GM12878 (cell line): ENCODE measurements at regions not wholly inside any gene's neighbourhood (a gene's known extent, or its start where the extent isn't known, plus 50 kb on each side); places are given as distances from the start of the nearest gene placed in this dataset.

Source experiments
- ATAC-seq: fragments of 200-7000 bp; cut with Tn5 transposase; 3 replicates; pipeline ENCODE4 v1.9.1; 2020; ENCODE audit warnings: mild to moderate bottlenecking, moderate library complexity
- BruUV-seq: library from RNA; stranded (reverse); fragments of 400-500 nt; replicated peaks from 2 replicates; lab custom pipeline; 2021; lab: Mats Ljungman, UMichigan
- CTCF ChIA-PET: fragments of 300-600 bp; sonication (Branson Sonifier 250); formaldehyde crosslinking; extraction: SDS; loops from one replicate; lab custom pipeline; 2021; ENCODE audit warnings: inconsistent platforms; lab: Yijun Ruan, JAX
- POLR2A ChIA-PET: fragments of 350-600 bp; formaldehyde crosslinking; extraction: SDS; loops from one replicate; lab custom pipeline; 2021; ENCODE audit warnings: inconsistent platforms; lab: Charles Lee
- RAD21 ChIA-PET: fragments of 300-600 bp; sonication (Branson Sonifier 250); formaldehyde crosslinking; loops from one replicate; lab custom pipeline; 2023; ENCODE audit warnings: antibody characterized with exemption; ENCODE audit not compliant: unreplicated experiment; lab: Charles Lee
- SMC1A ChIA-PET: fragments of 300-600 bp; sonication (Branson Sonifier 250); formaldehyde crosslinking; loops from one replicate; lab custom pipeline; 2023; ENCODE audit not compliant: unreplicated experiment, uncharacterized antibody; lab: Charles Lee
- DNase-seq: peaks from one replicate; pipeline ENCODE4 v3.0.0-alpha.2; 2011; ENCODE audit warnings: low read depth, low spot score
- FAIRE-seq: peaks from 3 replicates; lab custom pipeline; 2011; peaks lifted over from hg19 to GRCh38; lab: Jason Lieb, UNC
- H2AFZ ChIP-seq: 2 replicates; pipeline ENCODE4 v1.6.0; 2011; ENCODE audit warnings: low read depth, low read length, control low read depth; ENCODE audit not compliant: control insufficient read depth
- H3K27ac ChIP-seq: 2 replicates; pipeline ENCODE4 v1.5.1; 2011; ENCODE audit warnings: control low read depth; ENCODE audit not compliant: control insufficient read depth, insufficient read depth
- H3K27me3 ChIP-seq, 2 experiments: replicated peaks in 1 of 2; 2 replicates each; pipeline versions ENCODE4 v1.6.0 to v1.6.1; 2011; ENCODE audit warnings: low read length in 1 of 2; ENCODE audit not compliant: control insufficient read depth in 2 of 2, insufficient read depth in 2 of 2
- H3K36me3 ChIP-seq, 2 experiments: 2 replicates each; pipeline ENCODE4 v1.5.1; 2011; ENCODE audit warnings: low read length in 1 of 2; ENCODE audit not compliant: control insufficient read depth in 2 of 2, insufficient read depth in 2 of 2
- H3K4me1 ChIP-seq: 2 replicates; pipeline ENCODE4 v1.6.1; 2011; ENCODE audit warnings: mild to moderate bottlenecking, low read length, moderate library complexity, mixed read lengths; ENCODE audit not compliant: control insufficient read depth, insufficient read depth
- H3K4me2 ChIP-seq: 2 replicates; pipeline ENCODE4 v1.6.0; 2011; ENCODE audit warnings: control low read depth; ENCODE audit not compliant: control insufficient read depth, insufficient read depth
- H3K4me3 ChIP-seq: fragments of 200-600 bp; sonication (generic); 2 replicates; pipeline ENCODE4 v1.5.1; 2016
- H3K79me2 ChIP-seq: 2 replicates; pipeline ENCODE4 v1.6.0; 2011; ENCODE audit warnings: low read length; ENCODE audit not compliant: control insufficient read depth, insufficient read depth
- H3K9ac ChIP-seq: 2 replicates; pipeline ENCODE4 v1.8.0; 2011; ENCODE audit warnings: low read length, control low read depth, mixed read lengths; ENCODE audit not compliant: control insufficient read depth, insufficient read depth
- H3K9me3 ChIP-seq: replicated peaks from 3 replicates; pipeline ENCODE4 v1.5.1; 2011; ENCODE audit warnings: mild to moderate bottlenecking, low read length; ENCODE audit not compliant: control insufficient read depth, insufficient read depth
- H4K20me1 ChIP-seq: 2 replicates; pipeline ENCODE4 v1.6.0; 2011; ENCODE audit not compliant: control insufficient read depth, insufficient read depth
- ATF7 ChIP-seq: fragments of 450-650 bp; IDR thresholded peaks from 2 replicates; pipeline ENCODE4 v1.6.1; 2016; ENCODE audit warnings: low read depth, mild to moderate bottlenecking
- BACH1 ChIP-seq: fragments of 450-650 bp; IDR thresholded peaks from 2 replicates; pipeline ENCODE4 v1.6.1; 2017; ENCODE audit warnings: mild to moderate bottlenecking, borderline replicate concordance
- BHLHE40 ChIP-seq, 2 experiments: fragments of 450-650 bp in 1 of 2; IDR thresholded peaks; 2 replicates each; pipeline ENCODE4 v1.6.1; 2011 to 2017; ENCODE audit warnings: low read depth in 2 of 2, borderline replicate concordance in 1 of 2, improper control_type of control experiment in 1 of 2, low read length in 1 of 2, mild to moderate bottlenecking in 1 of 2
- CBX5 ChIP-seq: sonication (generic); IDR thresholded peaks from 2 replicates; pipeline ENCODE4 v1.6.1; 2016; ENCODE audit warnings: low read depth, moderate library complexity, mild to moderate bottlenecking, inconsistent platforms
- CREB1 ChIP-seq: IDR thresholded peaks from 2 replicates; pipeline ENCODE4 v1.6.1; 2012; ENCODE audit warnings: low read depth, mild to moderate bottlenecking, inconsistent platforms
- EP300 ChIP-seq, 2 experiments: fragments of 150-350 bp in 1 of 2; IDR thresholded peaks; 2 replicates each; pipeline ENCODE4 v1.6.1; 2011 to 2012; ENCODE audit warnings: low read depth in 2 of 2, low read length in 2 of 2, borderline replicate concordance in 1 of 2, improper control_type of control experiment in 1 of 2, inconsistent platforms in 1 of 2; ENCODE audit not compliant: control insufficient read depth in 1 of 2
- FOXK2 ChIP-seq: fragments of 450-650 bp; IDR thresholded peaks from 2 replicates; pipeline ENCODE4 v1.6.1; 2017; ENCODE audit warnings: mild to moderate bottlenecking, moderate library complexity
- HCFC1 ChIP-seq: fragments of 150-350 bp; IDR thresholded peaks from 2 replicates; pipeline ENCODE4 v1.6.1; 2014; ENCODE audit warnings: low read length
- HDAC6 ChIP-seq: fragments of 200-600 bp; sonication (generic); IDR thresholded peaks from one replicate; pipeline ENCODE4 v1.8.0; 2017; ENCODE audit warnings: antibody characterized with exemption; ENCODE audit not compliant: unreplicated experiment
- HDGF ChIP-seq: fragments of 450-650 bp; IDR thresholded peaks from 2 replicates; pipeline ENCODE4 v1.6.1; 2016; ENCODE audit warnings: antibody characterized with exemption
- MTA2 ChIP-seq: fragments of 450-650 bp; IDR thresholded peaks from 2 replicates; pipeline ENCODE4 v1.6.1; 2016; ENCODE audit warnings: low read depth, mild to moderate bottlenecking, moderate library complexity
- NBN ChIP-seq: fragments of 450-650 bp; IDR thresholded peaks from 2 replicates; pipeline ENCODE4 v1.6.1; 2016
- NR2F1 ChIP-seq: fragments of 450-650 bp; conservative IDR thresholded peaks from 2 replicates; pipeline ENCODE4 v1.6.1; 2017; ENCODE audit warnings: mild to moderate bottlenecking
- RAD51 ChIP-seq: fragments of 450-650 bp; IDR thresholded peaks from 2 replicates; pipeline ENCODE4 v1.6.1; 2016; ENCODE audit warnings: moderate library complexity, mild to moderate bottlenecking, inconsistent platforms
- RB1 ChIP-seq: fragments of 450-650 bp; formaldehyde crosslinking; IDR thresholded peaks from 2 replicates; pipeline ENCODE4 v1.6.1; 2017; ENCODE audit warnings: mild to moderate bottlenecking, borderline replicate concordance
- SIX5 ChIP-seq: IDR thresholded peaks from 2 replicates; pipeline ENCODE4 v1.6.1; 2011; ENCODE audit warnings: mild to moderate bottlenecking, low read depth, low read length, moderate library complexity; ENCODE audit not compliant: severe bottlenecking
- SRF ChIP-seq, 2 experiments: IDR thresholded peaks; 2 replicates each; pipeline ENCODE4 v1.6.1; 2011; ENCODE audit warnings: low read depth in 2 of 2, low read length in 2 of 2, mild to moderate bottlenecking in 1 of 2, moderate library complexity in 1 of 2
- WGBS: methylation state at CpG from one replicate; pipeline ENCODE4 v1.1.6; 2016; ENCODE audit warnings: low lambda C conversion rate; ENCODE audit not compliant: insufficient replicate concordance, insufficient coverage; ENCODE audit errors: missing lambda C conversion rate; 5-methylcytosine and 5-hydroxymethylcytosine counted together
- in situ Hi-C: fragments of 300-500 bp; cut with MboI; formaldehyde crosslinking; loops from 9 replicates; pipeline ENCODE4 v1.14.3; 2018; ENCODE audit warnings: mixed read lengths
- intact Hi-C: fragments of 100-400 bp; cut with micrococcal nuclease; formaldehyde crosslinking; loops from one replicate; pipeline ENCODE4 v1.14.2; 2022; ENCODE audit not compliant: unreplicated experiment
- TF ChIP-seq, protein P1 (sequence below): IDR thresholded peaks from 2 replicates; pipeline ENCODE4 v1.6.1; 2012; ENCODE audit warnings: low read length, inconsistent platforms
- TF ChIP-seq, protein P2 (sequence below): fragments of 450-650 bp; IDR thresholded peaks from 2 replicates; pipeline ENCODE4 v1.6.1; 2017; ENCODE audit warnings: low read depth, mild to moderate bottlenecking, moderate library complexity

DNA sequence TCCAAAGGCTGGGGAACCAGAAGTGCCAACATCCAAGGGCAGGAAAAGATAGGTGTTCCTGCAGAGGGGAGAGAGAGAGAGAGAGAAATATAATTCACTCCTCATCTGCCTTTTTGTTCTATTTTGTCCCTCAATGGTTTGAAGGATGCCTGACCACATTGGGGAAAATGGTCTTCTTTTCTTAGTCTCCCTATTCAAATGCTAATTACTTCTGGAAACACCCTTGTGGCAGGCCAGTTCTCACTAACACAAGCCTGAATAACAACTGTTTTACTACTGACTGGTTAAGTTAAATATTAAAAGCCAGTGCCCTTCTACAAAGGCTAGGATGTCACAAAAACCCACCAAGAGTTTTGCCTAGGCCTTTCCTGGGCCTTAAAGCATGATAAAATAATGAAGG, 425.4 kb upstream of the HTR1E start (continued):
- TF ChIP-seq, protein P1, sequence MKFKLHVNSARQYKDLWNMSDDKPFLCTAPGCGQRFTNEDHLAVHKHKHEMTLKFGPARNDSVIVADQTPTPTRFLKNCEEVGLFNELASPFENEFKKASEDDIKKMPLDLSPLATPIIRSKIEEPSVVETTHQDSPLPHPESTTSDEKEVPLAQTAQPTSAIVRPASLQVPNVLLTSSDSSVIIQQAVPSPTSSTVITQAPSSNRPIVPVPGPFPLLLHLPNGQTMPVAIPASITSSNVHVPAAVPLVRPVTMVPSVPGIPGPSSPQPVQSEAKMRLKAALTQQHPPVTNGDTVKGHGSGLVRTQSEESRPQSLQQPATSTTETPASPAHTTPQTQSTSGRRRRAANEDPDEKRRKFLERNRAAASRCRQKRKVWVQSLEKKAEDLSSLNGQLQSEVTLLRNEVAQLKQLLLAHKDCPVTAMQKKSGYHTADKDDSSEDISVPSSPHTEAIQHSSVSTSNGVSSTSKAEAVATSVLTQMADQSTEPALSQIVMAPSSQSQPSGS, result no peak
- no peak for TF ChIP-seq SRF (IDR thresholded peaks at IDR 0.05; ENCODE audit: low read depth in 2 of 2, low read length in 2 of 2)

DNA sequence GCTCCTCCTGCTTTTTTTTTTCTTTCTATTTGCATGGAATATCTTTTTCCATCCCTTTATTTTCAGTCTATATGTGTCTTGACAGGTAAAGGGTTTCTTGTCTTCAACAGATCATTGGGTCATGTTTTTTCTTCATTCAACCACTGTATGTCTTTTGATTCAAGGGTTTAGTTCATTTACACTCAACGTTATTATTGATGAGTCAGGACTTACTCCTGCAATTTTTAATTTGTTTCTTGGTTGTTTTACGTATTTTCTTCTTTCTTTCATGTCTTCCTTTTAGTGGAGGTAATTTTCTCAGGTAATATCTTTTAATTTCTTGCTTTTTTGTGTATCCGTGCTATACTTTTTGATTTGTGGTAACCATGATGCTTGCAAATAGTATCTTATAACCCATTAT, 429.1 kb upstream of the HTR1E start:
- Histone ChIP-seq H3K27ac (no peak overlapping the region), H3K4me3 (no peak overlapping the region), H2AFZ (no peak overlapping the region), H4K20me1 (no peaks in the 10 kb centered on the region), H3K9ac (no peak overlapping the region), H3K4me2 (no peak overlapping the region), H3K9me3 (no peaks in the 10 kb centered on the region), H3K36me3 (no peaks in the 10 kb centered on the region), H3K79me2 (no peaks in the 10 kb centered on the region), H3K4me1 (no peaks in the 10 kb centered on the region), H3K27me3 (no peaks in the 10 kb centered on the region)
- no peak for ATAC-seq
- ChIA-PET SMC1A (no interaction called here), CTCF (no interaction called here), POLR2A (no interaction called here), RAD21 (no interaction called here)
- no peak for DNase-seq
- FAIRE-seq, result no peak
- intact Hi-C loops (no loop called here), in situ Hi-C loops (no loop called here)
- TF ChIP-seq SIX5 (no peak), CREB1 (no peak), EP300 (IDR thresholded peaks at IDR 0.05; ENCODE audit: borderline replicate concordance in 1 of 2, control insufficient read depth in 1 of 2, low read depth in 2 of 2, low read length in 2 of 2) (no peak), BHLHE40 (IDR thresholded peaks at IDR 0.05; ENCODE audit: borderline replicate concordance in 1 of 2, low read depth in 2 of 2, low read length in 1 of 2) (no peak), NR2F1 (no peak), HDAC6 (no peak), HDGF (no peak), NBN (no peak), MTA2 (no peak), ATF7 (no peak), FOXK2 (no peak), RAD51 (no peak), CBX5 (no peak), HCFC1 (no peak), BACH1 (no peak), RB1 (no peak)
- TF ChIP-seq, protein P2, sequence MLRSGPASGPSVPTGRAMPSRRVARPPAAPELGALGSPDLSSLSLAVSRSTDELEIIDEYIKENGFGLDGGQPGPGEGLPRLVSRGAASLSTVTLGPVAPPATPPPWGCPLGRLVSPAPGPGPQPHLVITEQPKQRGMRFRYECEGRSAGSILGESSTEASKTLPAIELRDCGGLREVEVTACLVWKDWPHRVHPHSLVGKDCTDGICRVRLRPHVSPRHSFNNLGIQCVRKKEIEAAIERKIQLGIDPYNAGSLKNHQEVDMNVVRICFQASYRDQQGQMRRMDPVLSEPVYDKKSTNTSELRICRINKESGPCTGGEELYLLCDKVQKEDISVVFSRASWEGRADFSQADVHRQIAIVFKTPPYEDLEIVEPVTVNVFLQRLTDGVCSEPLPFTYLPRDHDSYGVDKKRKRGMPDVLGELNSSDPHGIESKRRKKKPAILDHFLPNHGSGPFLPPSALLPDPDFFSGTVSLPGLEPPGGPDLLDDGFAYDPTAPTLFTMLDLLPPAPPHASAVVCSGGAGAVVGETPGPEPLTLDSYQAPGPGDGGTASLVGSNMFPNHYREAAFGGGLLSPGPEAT, result no peak
- 0% methylated on average over 3 of the region's 3 CpGs for WGBS
- no TSS peak for BruUV-seq
